Fibroblast of skin of abdomen (primary cell): ENCODE measurements at regions not wholly inside any gene's neighbourhood (a gene's known extent, or its start where the extent isn't known, plus 50 kb on each side); places are given as distances from the start of the nearest gene placed in this dataset.
"Not testable (repeated sequence)": the region's sequence is repeated elsewhere in the genome, so short reads cannot be mapped to it uniquely, and the experiment has no call there.

Experiments used
- DNase-seq: peaks from one replicate; pipeline ENCODE4 v3.0.0-alpha.2; 2013

GRCh38 chr5:117020999-117021398, 446.4 kb upstream of the SEMA6A start:
- DNase-seq = no peak

GRCh38 chr5:117013280-117013877, 438.8 kb upstream of the SEMA6A start:
- no peak for DNase-seq

GRCh38 chr5:117010574-117010973, 436.0 kb upstream of the SEMA6A start:
- DNase-seq = no peak

GRCh38 chr5:116998024-116998423, 423.4 kb upstream of the SEMA6A start:
- no peak for DNase-seq

- DNase-seq = no peak
These were observed 418.1 kb upstream of the SEMA6A start for GRCh38 chr5:116992681-116993080.

GRCh38 chr5:116989995-116990394, 415.4 kb upstream of the SEMA6A start:
- no peak for DNase-seq

- no peak for DNase-seq
These were observed 407.4 kb upstream of the SEMA6A start for GRCh38 chr5:116982035-116982434.

GRCh38 chr5:116980581-116980980, 406.0 kb upstream of the SEMA6A start:
- DNase-seq = no peak

- DNase-seq = no peak
These were observed 402.1 kb upstream of the SEMA6A start for GRCh38 chr5:116976767-116977166.

- no peak for DNase-seq
These were observed 396.5 kb upstream of the SEMA6A start for GRCh38 chr5:116971131-116971530.

- DNase-seq = no peak
These were observed 395.7 kb upstream of the SEMA6A start for GRCh38 chr5:116970318-116970717.

- DNase-seq = no peak
These were observed 389.8 kb upstream of the SEMA6A start for GRCh38 chr5:116964438-116964837.

GRCh38 chr5:116961021-116961420, 386.4 kb upstream of the SEMA6A start:
- no peak for DNase-seq

GRCh38 chr5:116959843-116960242, 385.2 kb upstream of the SEMA6A start:
- DNase-seq = no peak

GRCh38 chr5:116953251-116953930, 378.8 kb upstream of the SEMA6A start:
- DNase-seq = no peak

- no peak for DNase-seq
These were observed 376.6 kb upstream of the SEMA6A start for GRCh38 chr5:116951219-116951618.

- peak; percentile 37 for DNase-seq
These were observed 373.3 kb upstream of the SEMA6A start for GRCh38 chr5:116947691-116948528.

GRCh38 chr5:116945613-116946382, 371.2 kb upstream of the SEMA6A start:
- DNase-seq = not testable (repeated sequence)

GRCh38 chr5:116944183-116944582, 369.6 kb upstream of the SEMA6A start:
- DNase-seq = peak; percentile 17

GRCh38 chr5:116942622-116943021, 368.0 kb upstream of the SEMA6A start:
- DNase-seq = peak; percentile 38

- no peak for DNase-seq
These were observed 365.0 kb upstream of the SEMA6A start for GRCh38 chr5:116939641-116940040.

- DNase-seq = no peak
These were observed 363.9 kb upstream of the SEMA6A start for GRCh38 chr5:116938488-116938887.
